ENCODE measurements at regions not wholly inside any gene's neighbourhood (a gene's known extent, or its start where the extent isn't known, plus 50 kb on each side); places are given as distances from the start of the nearest gene placed in this dataset.
"Not testable (repeated sequence)": the region's sequence is repeated elsewhere in the genome, so short reads cannot be mapped to it uniquely, and the experiment has no call there.

DNA sequence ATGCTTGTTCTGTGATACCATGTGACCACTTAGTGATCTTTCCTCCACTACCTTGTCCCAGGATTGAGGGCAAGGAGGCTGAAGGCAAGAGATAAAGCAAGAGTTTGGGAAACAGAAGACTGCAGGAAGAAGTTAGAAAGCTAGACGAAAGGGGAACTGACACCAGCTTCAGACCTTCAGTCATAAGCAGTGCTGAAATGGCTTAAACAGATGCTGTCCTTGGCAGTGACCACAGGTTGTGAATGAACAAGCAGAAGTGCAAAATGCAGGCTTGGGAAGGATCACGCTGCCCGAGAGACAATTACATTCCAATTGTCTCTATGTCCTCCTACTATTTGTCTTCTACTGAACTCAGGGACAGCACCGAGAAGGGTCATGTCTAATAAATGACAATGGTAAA lies 704.9 kb upstream of the AUTS2 start:
- H3K9me3 ChIP-seq (ENCODE audit: control insufficient read depth, low read length) = no peaks in the 10 kb centered on the region
- no peaks in the 10 kb centered on the region for H3K4me1 ChIP-seq (ENCODE audit: control insufficient read depth, insufficient read depth, low read depth, low read length)
- H2AFZ ChIP-seq (ENCODE audit: low read depth, low read length) = no peak overlapping the region
- no peak overlapping the region for H3K4me2 ChIP-seq (ENCODE audit: low read length, poor library complexity, severe bottlenecking)
- H3K23ac ChIP-seq (ENCODE audit: low read length in 2 of 2) = no peak overlapping the region
- H3K9ac ChIP-seq (ENCODE audit: low read length) = no peak overlapping the region
- H3K18ac ChIP-seq (ENCODE audit: low read depth in 1 of 2, low read length in 2 of 2) = no peak overlapping the region
- no peak overlapping the region for H2BK120ac ChIP-seq (ENCODE audit: low read depth, low read length)
- no peaks in the 10 kb centered on the region for H3K79me1 ChIP-seq (replicated peaks; ENCODE audit: low read length, poor library complexity, severe bottlenecking)
- H2BK5ac ChIP-seq (ENCODE audit: low read depth, low read length, poor library complexity, severe bottlenecking) = no peak overlapping the region
- no peak overlapping the region for H4K91ac ChIP-seq (ENCODE audit: low read length)
- no peak overlapping the region for H3K4me3 ChIP-seq (ENCODE audit: insufficient read depth in 1 of 2, low read depth in 1 of 2, low read length in 2 of 2)
- H2AK5ac ChIP-seq (ENCODE audit: low read length, severe bottlenecking) = no peak overlapping the region
- H3K27me3 ChIP-seq (ENCODE audit: control insufficient read depth in 1 of 2, insufficient read depth in 1 of 2, low read length in 2 of 2) = no peaks in the 10 kb centered on the region
- H3K36me3 ChIP-seq (ENCODE audit: control insufficient read depth in 1 of 2, insufficient read depth in 2 of 2, low read depth in 1 of 2, low read length in 2 of 2) = no peaks in the 10 kb centered on the region
- H4K8ac ChIP-seq (ENCODE audit: low read length) = no peak overlapping the region
- WGBS = 74% methylated on average over 4 of the region's 4 CpGs
- DNase-seq = no peak
- H3K14ac ChIP-seq (ENCODE audit: low read length in 2 of 2) = no peak overlapping the region
- H2BK15ac ChIP-seq (ENCODE audit: low read depth, poor library complexity, severe bottlenecking) = no peak overlapping the region
- H3K27ac ChIP-seq (ENCODE audit: low read length, poor library complexity, severe bottlenecking) = no peak overlapping the region
- no peak overlapping the region for H2BK12ac ChIP-seq (ENCODE audit: low read length in 2 of 2)
- no peak overlapping the region for H3K4ac ChIP-seq (ENCODE audit: low read depth in 1 of 2, low read length in 2 of 2)

DNA sequence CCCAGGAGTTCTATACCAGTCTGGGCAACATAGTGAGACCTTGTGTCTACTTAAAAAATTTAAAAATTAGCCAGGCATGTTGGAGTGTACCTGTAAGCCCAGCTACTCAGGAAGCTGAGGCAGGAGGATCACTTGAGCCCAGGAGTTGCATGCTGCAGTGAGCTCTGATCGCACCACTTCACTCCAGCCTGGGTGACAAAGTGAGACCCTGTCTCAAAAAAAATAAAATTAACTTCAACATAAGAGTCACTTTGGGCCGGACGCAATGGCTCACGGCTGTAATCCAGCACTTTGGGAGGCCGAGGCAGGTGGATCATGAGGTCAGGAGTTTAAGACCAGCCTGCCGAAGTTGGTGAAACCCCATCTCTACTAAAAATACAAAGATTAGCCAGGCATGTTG lies 699.1 kb upstream of the AUTS2 start:
- not testable (repeated sequence) for H3K23ac ChIP-seq (ENCODE audit: low read length in 2 of 2); H3K9ac ChIP-seq (ENCODE audit: low read length); H2BK12ac ChIP-seq (ENCODE audit: low read length in 2 of 2); H3K9me3 ChIP-seq (ENCODE audit: control insufficient read depth, low read length); H2BK120ac ChIP-seq (ENCODE audit: low read depth, low read length); H2AK5ac ChIP-seq (ENCODE audit: low read length, severe bottlenecking); H3K14ac ChIP-seq (ENCODE audit: low read length in 2 of 2); H2BK5ac ChIP-seq (ENCODE audit: low read depth, low read length, poor library complexity, severe bottlenecking); H4K8ac ChIP-seq (ENCODE audit: low read length); H2AFZ ChIP-seq (ENCODE audit: low read depth, low read length); H3K4ac ChIP-seq (ENCODE audit: low read depth in 1 of 2, low read length in 2 of 2); H3K27ac ChIP-seq (ENCODE audit: low read length, poor library complexity, severe bottlenecking); H3K36me3 ChIP-seq (ENCODE audit: control insufficient read depth in 1 of 2, insufficient read depth in 2 of 2, low read depth in 1 of 2, low read length in 2 of 2); H3K4me1 ChIP-seq (ENCODE audit: control insufficient read depth, insufficient read depth, low read depth, low read length); H3K4me3 ChIP-seq (ENCODE audit: insufficient read depth in 1 of 2, low read depth in 1 of 2, low read length in 2 of 2); H3K4me2 ChIP-seq (ENCODE audit: low read length, poor library complexity, severe bottlenecking); H2BK15ac ChIP-seq (ENCODE audit: low read depth, poor library complexity, severe bottlenecking); H3K79me1 ChIP-seq (replicated peaks; ENCODE audit: low read length, poor library complexity, severe bottlenecking); H4K91ac ChIP-seq (ENCODE audit: low read length); DNase-seq; H3K27me3 ChIP-seq (ENCODE audit: control insufficient read depth in 1 of 2, insufficient read depth in 1 of 2, low read length in 2 of 2); H3K18ac ChIP-seq (ENCODE audit: low read depth in 1 of 2, low read length in 2 of 2)
- whole genome bisulfite sequencing = 92% methylated on average over 6 of the region's 6 CpGs

- H3K4me2 ChIP-seq (ENCODE audit: low read length, poor library complexity, severe bottlenecking) = no peak overlapping the region
- no peak overlapping the region for H3K23ac ChIP-seq (ENCODE audit: low read length in 2 of 2)
- no peak overlapping the region for H3K4me3 ChIP-seq (ENCODE audit: insufficient read depth in 1 of 2, low read depth in 1 of 2, low read length in 2 of 2)
- H3K36me3 ChIP-seq (ENCODE audit: control insufficient read depth in 1 of 2, insufficient read depth in 2 of 2, low read depth in 1 of 2, low read length in 2 of 2) = no peaks in the 10 kb centered on the region
- no peak overlapping the region for H2BK15ac ChIP-seq (ENCODE audit: low read depth, poor library complexity, severe bottlenecking)
- H2AFZ ChIP-seq (ENCODE audit: low read depth, low read length) = no peak overlapping the region
- H3K18ac ChIP-seq (ENCODE audit: low read depth in 1 of 2, low read length in 2 of 2) = no peak overlapping the region
- no peak overlapping the region for H3K14ac ChIP-seq (ENCODE audit: low read length in 2 of 2)
- DNase-seq = no peak
- no peak overlapping the region for H4K8ac ChIP-seq (ENCODE audit: low read length)
- H3K4me1 ChIP-seq (ENCODE audit: control insufficient read depth, insufficient read depth, low read depth, low read length) = no peaks in the 10 kb centered on the region
- H2AK5ac ChIP-seq (ENCODE audit: low read length, severe bottlenecking) = no peak overlapping the region
- no peak overlapping the region for H2BK5ac ChIP-seq (ENCODE audit: low read depth, low read length, poor library complexity, severe bottlenecking)
- no peak overlapping the region for H2BK12ac ChIP-seq (ENCODE audit: low read length in 2 of 2)
- 83% methylated on average over 8 of the region's 9 CpGs for WGBS
- no peak overlapping the region for H2BK120ac ChIP-seq (ENCODE audit: low read depth, low read length)
- H3K27me3 ChIP-seq (ENCODE audit: control insufficient read depth in 1 of 2, insufficient read depth in 1 of 2, low read length in 2 of 2) = no peaks in the 10 kb centered on the region
- no peak overlapping the region for H3K4ac ChIP-seq (ENCODE audit: low read depth in 1 of 2, low read length in 2 of 2)
- H3K9me3 ChIP-seq (ENCODE audit: control insufficient read depth, low read length) = no peaks in the 10 kb centered on the region
- H3K27ac ChIP-seq (ENCODE audit: low read length, poor library complexity, severe bottlenecking) = no peak overlapping the region
- H3K9ac ChIP-seq (ENCODE audit: low read length) = no peak overlapping the region
- no peaks in the 10 kb centered on the region for H3K79me1 ChIP-seq (replicated peaks; ENCODE audit: low read length, poor library complexity, severe bottlenecking)
- no peak overlapping the region for H4K91ac ChIP-seq (ENCODE audit: low read length)
These were observed 698.2 kb upstream of the AUTS2 start for GRCh38 chr7:68900096-68900495.

- H3K4me2 ChIP-seq (ENCODE audit: low read length, poor library complexity, severe bottlenecking) = no peak overlapping the region
These were observed 693.6 kb upstream of the AUTS2 start for GRCh38 chr7:68904630-68905029.

More at GRCh38 chr7:68904630-68905029, 693.6 kb upstream of the AUTS2 start:
- H2BK12ac ChIP-seq (ENCODE audit: low read length in 2 of 2) = no peak overlapping the region
- no peaks in the 10 kb centered on the region for H3K79me1 ChIP-seq (replicated peaks; ENCODE audit: low read length, poor library complexity, severe bottlenecking)
- no peak overlapping the region for H3K27ac ChIP-seq (ENCODE audit: low read length, poor library complexity, severe bottlenecking)
- 78% methylated on average over 3 of the region's 3 CpGs for WGBS
- H3K4ac ChIP-seq (ENCODE audit: low read depth in 1 of 2, low read length in 2 of 2) = no peak overlapping the region
- no peak overlapping the region for H3K4me3 ChIP-seq (ENCODE audit: insufficient read depth in 1 of 2, low read depth in 1 of 2, low read length in 2 of 2)
- no peak overlapping the region for H3K18ac ChIP-seq (ENCODE audit: low read depth in 1 of 2, low read length in 2 of 2)
- no peak overlapping the region for H4K91ac ChIP-seq (ENCODE audit: low read length)
- no peak overlapping the region for H2AK5ac ChIP-seq (ENCODE audit: low read length, severe bottlenecking)
- H2BK120ac ChIP-seq (ENCODE audit: low read depth, low read length) = no peak overlapping the region
- H3K14ac ChIP-seq (ENCODE audit: low read length in 2 of 2) = no peak overlapping the region
- no peaks in the 10 kb centered on the region for H3K36me3 ChIP-seq (ENCODE audit: control insufficient read depth in 1 of 2, insufficient read depth in 2 of 2, low read depth in 1 of 2, low read length in 2 of 2)
- DNase-seq = no peak
- no peaks in the 10 kb centered on the region for H3K4me1 ChIP-seq (ENCODE audit: control insufficient read depth, insufficient read depth, low read depth, low read length)
- H3K23ac ChIP-seq (ENCODE audit: low read length in 2 of 2) = no peak overlapping the region
- H3K27me3 ChIP-seq (ENCODE audit: control insufficient read depth in 1 of 2, insufficient read depth in 1 of 2, low read length in 2 of 2) = no peaks in the 10 kb centered on the region
- no peak overlapping the region for H3K9ac ChIP-seq (ENCODE audit: low read length)
- no peak overlapping the region for H2BK15ac ChIP-seq (ENCODE audit: low read depth, poor library complexity, severe bottlenecking)
- no peaks in the 10 kb centered on the region for H3K9me3 ChIP-seq (ENCODE audit: control insufficient read depth, low read length)
- no peak overlapping the region for H4K8ac ChIP-seq (ENCODE audit: low read length)
- no peak overlapping the region for H2AFZ ChIP-seq (ENCODE audit: low read depth, low read length)
- H2BK5ac ChIP-seq (ENCODE audit: low read depth, low read length, poor library complexity, severe bottlenecking) = no peak overlapping the region
